ENCODE measurements at regions not wholly inside any gene's neighbourhood (a gene's known extent, or its start where the extent isn't known, plus 50 kb on each side); places are given as distances from the start of the nearest gene placed in this dataset.
"Not testable (repeated sequence)": the region's sequence is repeated elsewhere in the genome, so short reads cannot be mapped to it uniquely, and the experiment has no call there.

DNA sequence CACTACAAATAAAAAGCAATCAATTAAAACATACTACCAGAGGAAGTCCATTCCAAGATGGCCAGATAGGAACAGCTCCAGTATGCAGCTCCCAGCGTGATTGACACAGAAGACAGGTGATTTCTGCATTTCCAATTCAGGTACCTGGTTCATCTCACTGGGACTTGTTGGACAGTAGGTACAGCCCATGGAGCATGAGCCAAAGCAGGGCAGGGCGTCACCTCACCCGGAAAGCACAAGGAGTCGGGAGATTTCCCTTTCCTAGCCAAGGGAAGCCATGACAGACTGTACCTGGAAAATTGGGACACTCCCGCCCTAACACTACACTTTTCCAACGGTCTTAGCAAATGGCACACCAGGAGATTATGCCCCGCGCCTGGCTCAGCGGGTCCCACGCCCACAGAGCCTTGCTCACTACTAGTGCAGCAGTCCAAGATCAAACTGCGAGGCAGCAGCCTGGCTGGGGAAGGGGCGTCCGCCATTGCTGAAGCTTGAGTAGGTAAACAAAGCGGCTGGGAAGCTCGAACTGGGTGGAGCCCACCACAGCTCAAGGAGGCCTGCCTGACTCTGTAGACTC lies 106.0 kb downstream of the BUD13 start:
- FAIRE-seq: not testable (repeated sequence)

DNA sequence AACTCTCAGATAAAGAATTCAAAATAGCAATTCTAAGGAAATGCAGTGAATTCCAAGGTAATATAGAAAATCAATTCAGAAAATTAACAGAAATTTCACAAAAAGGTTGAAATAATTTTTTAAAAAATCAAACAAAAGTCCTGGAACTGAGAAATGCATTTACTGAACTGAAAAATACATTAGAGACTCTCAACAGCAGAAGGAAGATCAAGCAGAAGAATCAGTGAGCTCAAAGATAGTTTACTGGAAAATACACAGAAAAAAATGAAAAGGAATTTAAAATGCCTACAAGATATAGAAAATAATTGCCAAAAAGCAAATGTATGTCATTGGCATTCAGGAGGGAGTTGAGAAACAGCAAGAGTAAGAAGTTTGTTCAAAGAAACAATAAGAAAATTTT lies 107.3 kb downstream of the BUD13 start:
- no peak for FAIRE-seq

DNA sequence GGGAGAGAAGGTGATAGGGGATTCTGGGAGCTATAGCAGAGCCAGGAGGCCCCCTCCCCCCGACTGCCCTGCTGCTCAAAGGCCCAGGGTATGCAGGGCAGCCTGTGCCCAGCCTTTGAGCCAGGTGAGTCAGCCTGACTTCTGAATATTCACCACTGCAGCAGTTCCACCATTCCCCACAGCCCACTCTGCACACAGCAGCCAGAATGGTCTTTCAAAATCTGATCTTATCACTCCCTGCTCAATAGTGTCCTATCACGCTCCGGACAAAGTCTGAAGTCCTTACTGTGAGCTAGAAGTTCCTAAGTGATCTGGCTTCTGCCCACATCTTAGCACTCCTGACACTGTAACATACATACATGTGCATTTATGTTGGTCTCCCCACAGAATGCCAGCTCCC lies 111.7 kb downstream of the BUD13 start:
- FAIRE-seq: no peak

- no peak for FAIRE-seq
Observed at GRCh38 chr11:116660011-116660410, 112.8 kb downstream of the BUD13 start.

- no peak for FAIRE-seq
Observed at GRCh38 chr11:116658876-116659535, 113.8 kb downstream of the BUD13 start.

DNA sequence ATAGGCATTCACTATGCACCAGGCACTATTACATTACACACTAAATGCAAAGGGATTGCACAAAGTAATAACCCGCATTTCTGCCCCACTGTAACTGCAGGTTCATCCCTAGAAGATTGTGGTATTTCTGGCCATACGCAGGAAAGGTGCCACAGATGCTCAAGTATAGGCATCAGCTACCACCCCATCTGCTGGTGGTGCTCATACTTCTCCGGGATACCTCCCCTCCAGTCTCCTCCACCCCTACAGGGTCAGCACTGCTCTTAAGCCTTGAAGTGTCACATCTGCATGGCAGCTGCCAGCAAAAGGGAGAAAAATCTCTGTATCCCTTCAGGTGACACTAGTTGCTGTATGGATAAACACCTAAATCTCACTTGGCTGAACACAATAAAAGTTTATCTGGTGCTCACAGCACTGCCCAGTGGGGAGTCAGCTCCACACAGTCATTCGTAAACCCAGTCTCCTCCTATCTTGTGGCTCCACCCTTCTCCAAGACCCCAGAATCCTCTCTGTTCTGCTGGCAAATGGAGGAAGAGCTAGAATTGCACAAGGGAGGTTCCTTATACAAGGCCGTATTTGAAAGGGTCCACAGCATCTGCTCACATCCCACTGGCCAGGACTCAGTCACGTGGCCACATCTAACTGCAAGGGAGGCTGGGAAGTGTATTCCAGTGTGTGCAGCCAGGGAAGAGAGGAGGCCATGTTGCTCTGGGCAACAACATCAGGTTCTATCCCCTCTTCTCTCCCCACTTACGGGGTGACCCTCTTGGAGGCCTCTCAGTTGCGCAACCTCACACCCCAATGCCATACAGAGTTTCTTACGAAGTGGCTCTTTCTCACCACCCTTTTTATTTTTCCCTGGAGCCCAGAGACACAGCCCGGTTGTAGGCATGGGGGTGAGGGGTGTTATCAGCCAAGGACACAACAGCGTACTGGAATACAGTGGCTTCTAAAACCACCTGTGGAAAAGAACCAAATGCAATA lies 114.7 kb downstream of the BUD13 start:
- FAIRE-seq: no peak

DNA sequence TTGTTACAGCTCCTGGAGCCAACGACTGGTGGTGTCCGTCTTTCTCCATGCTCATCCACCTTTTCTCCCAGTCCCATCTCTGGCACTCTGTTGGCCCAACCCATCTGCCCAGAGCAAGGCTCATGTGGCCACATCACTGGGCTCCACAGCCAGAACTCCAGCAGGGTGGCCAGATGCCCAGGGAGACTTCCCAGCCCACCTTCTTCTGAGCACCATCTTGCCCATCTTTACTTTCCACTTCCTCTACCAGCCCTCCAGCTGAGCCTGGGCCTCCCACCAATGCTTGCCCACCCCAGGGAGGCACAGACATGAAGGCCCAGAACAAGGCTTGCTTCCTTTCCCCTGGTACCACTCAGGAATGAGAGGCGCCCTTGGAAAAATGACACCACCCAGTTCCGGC lies 116.8 kb downstream of the BUD13 start:
- no peak for FAIRE-seq

- FAIRE-seq: no peak
Observed at GRCh38 chr11:116654526-116654925, 118.3 kb downstream of the BUD13 start.

DNA sequence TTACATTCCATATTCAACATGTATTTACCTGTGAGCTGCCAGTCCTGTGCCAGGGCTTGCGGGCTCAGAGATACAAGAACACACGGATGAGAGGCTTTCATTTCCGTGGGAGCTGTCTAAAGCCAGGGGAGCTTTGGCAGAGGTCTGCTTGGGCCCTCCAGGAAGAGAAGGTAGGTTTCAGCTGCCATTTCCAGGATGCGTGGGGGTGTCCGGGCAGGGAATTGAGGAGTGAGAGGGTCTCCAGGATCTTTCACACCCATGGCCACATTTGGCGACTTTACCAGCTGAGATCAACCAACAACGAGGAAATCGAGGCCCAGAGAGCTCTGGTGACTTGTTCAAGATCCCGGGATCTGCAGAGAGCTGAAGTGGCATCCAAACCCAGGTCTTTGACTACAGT lies 119.6 kb downstream of the BUD13 start:
- no peak for FAIRE-seq

- FAIRE-seq: no peak
Observed at GRCh38 chr11:116651737-116652237, 121.0 kb downstream of the BUD13 start.

DNA sequence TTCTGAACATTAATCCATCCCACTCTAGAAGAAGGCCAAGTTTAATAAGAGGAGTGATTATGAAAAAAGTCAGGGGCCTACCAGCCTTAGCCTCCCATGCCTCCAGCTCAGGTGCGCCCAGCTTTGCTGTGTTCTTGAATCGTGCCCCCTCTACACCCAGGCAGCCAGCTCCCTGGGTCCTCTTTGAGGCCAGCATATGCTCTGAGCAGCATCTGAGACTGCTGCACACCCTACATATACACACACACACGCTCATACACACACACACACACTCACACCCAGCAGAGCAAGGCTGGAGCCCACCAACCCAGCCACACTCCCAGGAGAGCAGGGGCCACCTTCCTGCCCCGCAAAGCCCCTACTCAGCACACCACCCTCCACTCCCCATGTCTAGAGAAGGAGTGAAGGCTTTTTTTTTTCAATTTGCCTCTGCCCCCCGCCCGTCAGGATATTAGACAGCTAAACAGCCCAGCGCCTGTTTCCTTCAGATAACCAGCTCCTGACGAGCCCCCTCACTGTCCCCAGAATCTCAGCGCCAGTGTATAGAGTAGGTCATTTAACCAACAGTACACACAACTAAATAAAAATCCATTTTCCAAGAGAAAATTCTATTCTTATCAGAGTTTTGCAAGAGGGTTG lies 121.6 kb downstream of the BUD13 start:
- no peak for FAIRE-seq

DNA sequence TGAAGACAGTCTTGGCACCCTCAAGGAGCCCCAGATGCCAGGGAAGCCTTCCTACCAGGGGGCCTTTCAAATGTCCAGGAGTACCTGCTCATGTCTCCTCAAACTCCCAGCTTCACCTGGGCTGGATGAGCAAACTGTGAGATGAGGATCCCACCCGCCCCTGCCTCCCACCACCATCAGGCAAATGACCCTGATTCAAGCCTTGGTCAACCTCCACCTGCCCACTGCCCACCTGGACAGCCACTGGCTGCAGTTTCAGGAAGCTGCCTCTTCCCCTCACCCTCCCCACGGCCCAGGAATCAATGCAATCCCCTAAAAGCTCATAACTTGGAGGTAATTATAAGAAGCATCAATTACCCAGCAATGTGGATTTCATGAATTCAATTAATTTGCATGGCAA lies 122.7 kb downstream of the BUD13 start:
- FAIRE-seq: no peak

GRCh38 chr11:116649268-116649667 lies 123.5 kb downstream of the BUD13 start:
- FAIRE-seq: no peak

DNA sequence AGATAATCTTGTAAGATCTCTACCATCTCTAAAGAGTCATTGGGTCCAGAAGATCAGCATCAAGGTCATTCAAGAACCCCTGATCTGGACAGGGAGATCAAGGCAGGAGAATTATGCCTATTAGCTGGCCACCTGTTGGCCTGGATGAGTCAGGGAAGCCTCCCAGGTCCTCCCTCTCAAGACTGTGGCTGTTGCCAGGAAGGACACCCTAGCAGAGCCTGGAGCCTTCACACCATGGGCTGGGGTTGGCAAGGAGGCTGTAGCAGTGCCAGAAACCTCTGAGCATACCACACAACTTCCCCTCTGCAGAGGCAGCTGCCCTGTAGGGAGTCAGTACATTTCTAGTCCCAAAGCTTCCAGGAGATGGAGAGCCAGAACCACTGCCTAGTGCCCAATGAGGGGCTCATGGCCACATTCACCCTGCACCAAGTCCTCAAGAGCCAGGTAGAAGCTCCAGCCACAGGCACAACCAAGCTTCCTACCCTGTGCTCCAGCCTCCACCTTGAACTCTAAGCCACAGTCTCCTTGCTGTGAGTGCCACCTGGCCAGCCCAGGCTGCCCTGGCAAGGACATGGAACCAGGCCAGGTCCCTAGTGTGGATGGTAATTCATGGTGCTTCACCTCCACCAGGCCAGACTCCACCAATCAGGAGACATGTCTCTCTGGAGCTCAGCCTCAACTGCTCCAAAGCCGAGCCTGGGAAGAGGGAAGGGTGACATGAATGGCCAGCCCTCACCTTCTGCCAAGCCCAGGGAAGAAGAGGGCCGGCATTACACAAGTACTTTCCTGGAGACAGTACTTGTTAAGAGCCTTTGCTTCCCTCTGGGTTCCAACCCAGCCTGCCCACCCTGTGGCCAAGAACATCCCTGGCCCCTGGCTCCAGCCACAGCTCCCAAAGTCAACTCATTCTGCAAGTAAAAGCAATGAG lies 124.3 kb downstream of the BUD13 start:
- no peak for FAIRE-seq

DNA sequence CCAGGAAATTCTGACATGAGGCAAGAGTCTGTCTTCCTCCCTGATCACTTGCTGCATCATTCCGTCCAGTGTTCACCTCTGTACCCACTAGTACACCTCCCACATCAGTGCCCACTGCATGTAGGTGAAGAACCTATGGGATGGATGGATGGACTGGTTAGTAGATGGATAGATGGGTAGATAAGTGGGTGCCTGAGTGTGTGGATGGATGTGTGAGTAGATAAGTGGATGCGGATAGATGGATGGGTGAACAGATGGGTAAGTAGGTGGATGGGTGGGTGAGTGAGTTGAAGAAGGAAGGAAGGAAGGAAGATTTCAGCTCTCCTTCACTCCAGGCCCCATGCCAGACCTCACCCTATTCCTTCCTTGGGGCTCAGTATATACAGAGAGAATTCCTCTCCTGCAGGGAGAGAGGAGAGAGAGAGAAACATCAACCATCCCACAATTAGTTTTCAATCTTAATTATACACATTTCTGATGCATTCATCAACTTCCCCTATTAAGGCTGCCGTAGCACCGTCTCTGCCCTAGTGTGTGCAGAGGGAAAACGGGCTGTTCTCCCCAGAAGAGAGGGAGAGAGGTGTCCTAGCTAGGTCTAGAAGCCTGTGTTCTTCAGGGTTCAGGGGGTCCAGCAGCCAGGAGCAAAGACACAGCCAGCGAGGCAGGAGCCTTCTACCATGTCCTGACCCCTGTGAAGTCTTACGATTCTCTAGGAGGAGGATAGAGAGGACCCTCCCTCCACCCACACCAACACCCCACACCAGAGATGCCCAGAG lies 125.3 kb downstream of the BUD13 start:
- FAIRE-seq: no peak

- FAIRE-seq: no peak
Observed at GRCh38 chr11:116646191-116646590, 126.6 kb downstream of the BUD13 start.

- no peak for FAIRE-seq
Observed at GRCh38 chr11:116644941-116645305, 127.9 kb downstream of the BUD13 start.

- no peak for FAIRE-seq
Observed at GRCh38 chr11:116644201-116644940, 128.4 kb downstream of the BUD13 start.

DNA sequence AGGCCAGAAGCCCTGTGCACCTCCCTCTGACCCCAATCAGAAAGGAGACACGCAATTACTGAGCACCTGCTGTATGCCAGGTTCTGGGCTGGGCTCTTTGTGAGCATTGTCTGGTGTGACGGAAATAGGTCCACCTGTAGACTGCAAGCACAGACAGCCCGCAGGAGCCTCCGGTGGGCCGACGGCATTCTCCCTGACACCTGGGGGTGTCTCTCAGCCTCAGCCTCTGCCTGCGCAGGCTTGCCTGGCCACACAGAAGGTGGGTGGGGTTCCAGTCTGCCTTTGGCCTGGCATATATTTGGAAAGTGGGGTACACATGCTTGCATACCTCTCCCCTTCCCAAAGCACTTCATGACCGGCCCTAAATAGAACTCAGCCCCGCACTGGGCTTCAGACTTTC lies 129.3 kb downstream of the BUD13 start:
- no peak for FAIRE-seq

- no peak for FAIRE-seq
Observed at GRCh38 chr11:116642902-116643301, 129.9 kb downstream of the BUD13 start.

GRCh38 chr11:116642481-116642880 lies 130.3 kb downstream of the BUD13 start:
- no peak for FAIRE-seq

All from islet of Langerhans (tissue), 1 donor.